Posterior cingulate gyrus (tissue), 11 donors: ENCODE measurements at regions not wholly inside any gene's neighbourhood (a gene's known extent, or its start where the extent isn't known, plus 50 kb on each side); places are given as distances from the start of the nearest gene placed in this dataset.

Experiments
- DNase-seq, 10 donors: peaks; one replicate each; pipeline versions ENCODE4 v3.0.0 to v3.0.0-alpha.2; 2020 to 2021; ENCODE audit warnings: mixed read lengths in 3 of 10
- intact Hi-C: fragments of 100-400 bp; cut with DNase I; formaldehyde crosslinking; loops from one replicate; pipeline ENCODE4 v1.15.1; 2023

- DNase-seq, result no peak
- intact Hi-C loops, result no loop called here
Observed at GRCh38 chr2:59726228-59727120, 827.0 kb downstream of the BCL11A start.

- DNase-seq, result no peak
- intact Hi-C loops, result no loop called here
Observed at GRCh38 chr2:59724746-59725145, 828.7 kb downstream of the BCL11A start.

DNA sequence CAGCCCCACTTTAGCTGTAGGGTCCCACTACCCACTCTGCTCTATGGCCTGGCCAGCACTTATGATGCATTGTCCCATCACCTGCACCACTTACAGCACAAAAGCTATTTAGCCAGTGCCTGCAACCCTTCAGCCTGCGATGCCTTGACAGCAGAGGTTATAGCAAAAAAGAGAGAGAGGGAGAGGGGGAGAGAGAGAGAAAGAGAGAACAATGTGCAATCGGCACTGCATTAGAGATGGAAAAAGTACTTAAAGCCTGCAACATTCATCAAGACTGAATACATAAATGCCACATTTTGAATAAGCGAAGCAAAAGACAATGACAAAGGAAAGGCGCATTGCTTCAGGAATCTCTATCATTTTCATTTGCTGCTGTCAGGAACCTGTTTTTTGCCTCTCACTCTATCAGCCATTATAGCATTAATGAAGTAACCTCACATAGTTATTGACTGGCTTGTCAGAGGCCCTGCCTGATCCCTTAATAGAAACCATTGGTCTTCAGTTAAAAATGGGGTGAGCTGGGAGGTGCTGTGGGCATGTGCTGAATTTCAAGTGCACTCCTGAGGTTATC, 833.1 kb downstream of the BCL11A start:
- no peak for DNase-seq
- intact Hi-C loops, result no loop called here

DNA sequence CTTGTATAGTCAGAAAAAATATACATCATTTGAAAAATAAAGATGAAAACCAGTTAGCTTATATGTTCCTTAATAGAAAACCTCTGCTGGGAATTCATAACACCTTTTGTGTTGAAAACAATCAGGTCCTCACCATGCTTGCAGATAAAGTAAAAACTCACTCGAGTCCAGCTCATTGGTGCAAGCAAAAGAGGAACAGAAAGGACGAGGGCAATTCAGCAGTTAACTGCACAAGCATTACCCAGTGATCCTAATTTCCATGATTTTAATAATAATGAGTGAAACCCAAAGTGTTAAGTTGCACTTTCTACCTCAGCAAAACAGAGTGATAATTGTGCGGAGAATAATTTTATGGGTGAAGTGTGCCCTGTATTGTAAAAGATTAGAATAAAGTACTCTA, 839.9 kb downstream of the BCL11A start:
- intact Hi-C loops, result no loop called here
- DNase-seq, result no peak

- intact Hi-C loops, result no loop called here
- DNase-seq, result no peak
Observed at GRCh38 chr2:59711121-59711520, 842.3 kb downstream of the BCL11A start.

GRCh38 chr2:59706729-59707128, 846.7 kb downstream of the BCL11A start:
- intact Hi-C loops, result no loop called here
- DNase-seq, result no peak

- intact Hi-C loops, result no loop called here
- DNase-seq, result no peak
Observed at GRCh38 chr2:59703796-59704195, 849.7 kb downstream of the BCL11A start.

DNA sequence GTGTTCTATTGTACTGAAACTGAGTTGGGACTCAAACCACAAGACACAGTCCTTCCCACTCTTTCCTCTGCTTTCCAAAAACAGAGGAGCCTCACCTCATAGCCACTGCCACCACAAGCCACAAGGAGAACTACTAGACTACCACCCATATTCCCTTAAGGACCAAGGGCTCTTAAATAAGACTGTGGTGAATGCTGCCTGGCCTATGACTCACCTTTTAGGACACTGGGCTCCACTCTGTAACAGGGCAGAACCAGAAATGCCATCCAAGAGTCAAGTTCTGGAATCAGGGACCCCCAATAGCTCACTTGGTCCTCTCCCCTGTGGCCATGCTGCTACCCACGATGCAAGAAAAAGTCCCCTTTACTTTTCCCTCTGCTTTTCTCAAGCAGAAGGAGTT, 851.4 kb downstream of the BCL11A start:
- intact Hi-C loops, result no loop called here
- no peak for DNase-seq

DNA sequence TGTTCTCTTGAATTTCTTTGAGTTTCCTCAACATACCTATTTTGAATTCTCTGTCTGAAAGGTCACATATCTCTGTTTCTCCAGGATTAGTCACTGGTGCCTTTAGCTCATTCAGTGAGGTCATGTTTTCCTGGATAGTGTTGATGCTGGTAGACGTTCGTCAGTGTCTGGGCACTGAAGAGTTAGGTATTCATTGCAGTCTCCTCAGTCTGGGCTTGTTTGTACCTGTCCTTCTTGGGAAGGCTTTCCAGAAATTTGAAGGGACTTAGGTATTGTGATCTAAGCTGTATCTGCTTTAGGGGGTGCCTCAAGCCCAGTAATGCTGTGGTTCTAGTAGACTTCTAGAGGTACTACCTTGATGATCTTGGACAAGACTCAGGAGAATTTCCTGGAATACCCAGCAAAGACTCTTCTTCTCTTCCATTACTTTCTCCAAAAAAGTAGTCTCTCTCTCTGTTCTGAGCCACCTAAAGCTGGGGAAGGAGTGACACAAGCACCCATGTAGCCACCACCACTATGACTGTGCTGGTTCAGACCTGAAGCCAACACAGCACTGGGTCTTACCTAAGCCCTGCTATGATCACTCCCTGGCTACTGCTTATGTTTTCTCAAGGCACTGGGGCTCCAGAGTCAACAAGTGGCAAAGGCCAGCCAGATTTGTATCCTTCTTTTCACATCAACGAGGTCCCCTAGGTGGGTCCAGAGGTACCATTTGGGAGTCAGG, 852.0 kb downstream of the BCL11A start:
- no peak for DNase-seq
- intact Hi-C loops, result no loop called here

DNA sequence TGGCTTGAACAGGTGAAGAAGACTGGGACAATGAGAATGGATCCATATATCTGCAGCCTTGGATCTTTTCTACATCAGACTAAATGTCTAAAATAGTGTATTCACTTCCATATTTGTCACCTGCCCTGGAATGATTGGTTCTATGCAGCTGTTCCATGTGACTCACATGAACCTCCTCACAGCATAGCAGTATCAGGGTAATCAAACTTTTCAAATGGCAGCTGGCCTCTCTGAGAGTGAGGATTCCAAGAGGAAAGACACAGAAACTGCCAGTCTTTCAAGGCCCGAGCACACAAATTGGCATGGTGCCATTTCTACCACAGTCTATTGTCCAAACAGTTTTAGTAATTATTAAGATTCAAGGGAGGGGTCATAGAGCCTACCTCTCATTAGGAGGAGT, 859.3 kb downstream of the BCL11A start:
- intact Hi-C loops, result no loop called here
- no peak for DNase-seq

DNA sequence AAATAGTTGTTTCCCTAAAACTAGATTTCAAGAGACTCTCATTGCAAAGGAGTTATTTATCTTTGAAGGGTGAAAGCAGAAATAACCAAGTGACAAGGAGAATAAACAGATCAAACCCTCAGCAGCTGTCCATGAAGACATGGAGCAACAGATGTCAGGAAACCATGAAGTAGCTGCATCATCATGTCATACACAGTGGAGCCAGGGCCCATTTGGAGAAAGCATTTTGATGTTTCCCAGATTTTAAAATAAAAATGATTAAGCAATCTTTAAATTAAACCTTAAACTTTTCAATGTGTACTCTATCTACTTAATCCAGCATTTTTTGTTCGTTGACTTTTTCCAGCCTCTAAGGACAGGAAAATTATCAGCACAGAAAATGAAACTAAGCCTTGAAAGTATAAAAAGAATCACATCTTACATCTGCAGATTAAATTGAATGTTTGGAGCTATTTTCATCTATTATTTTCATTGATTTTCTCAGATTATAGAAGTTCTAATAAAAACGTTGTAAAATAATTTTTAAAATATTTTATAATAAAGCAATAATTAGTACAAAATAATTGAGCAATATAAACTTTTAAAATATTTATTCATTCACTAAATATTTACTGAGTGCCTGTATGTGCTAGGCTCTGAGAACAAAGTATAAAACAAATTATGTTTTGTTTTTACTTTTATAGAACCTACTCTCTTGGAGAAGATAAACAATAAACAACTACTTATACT, 860.1 kb downstream of the BCL11A start:
- no peak for DNase-seq
- intact Hi-C loops, result no loop called here

- DNase-seq, result no peak
- intact Hi-C loops, result no loop called here
Observed at GRCh38 chr2:59691518-59692190, 861.8 kb downstream of the BCL11A start.

DNA sequence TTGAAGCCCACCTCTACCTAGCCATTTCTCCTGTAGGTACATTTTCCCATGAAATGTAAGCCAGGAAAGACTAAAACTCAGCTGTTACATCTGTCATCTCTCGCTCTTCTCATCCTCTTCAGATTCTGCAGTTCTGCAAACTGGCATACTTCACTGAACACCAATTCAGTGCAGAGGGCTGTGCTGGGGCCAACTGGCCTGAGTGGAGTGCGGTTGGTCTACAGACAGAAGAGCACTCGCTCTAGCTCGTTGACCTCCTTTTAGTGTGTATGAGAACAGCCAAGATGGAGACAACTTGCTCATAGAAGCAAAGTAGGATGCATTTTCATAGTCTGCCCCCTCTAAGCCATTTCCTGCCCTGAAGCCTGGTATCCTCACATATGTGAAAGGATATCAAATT, 862.6 kb downstream of the BCL11A start:
- DNase-seq, result no peak

GRCh38 chr2:59684771-59685166, 868.7 kb downstream of the BCL11A start:
- no peak for DNase-seq
- intact Hi-C loops, result no loop called here

More for the DNA sequence above, 862.6 kb downstream of the BCL11A start:
- intact Hi-C loops, result no loop called here

- no peak for DNase-seq
Observed at GRCh38 chr2:59684116-59684770, 869.2 kb downstream of the BCL11A start.

GRCh38 chr2:59680863-59681262, 872.6 kb downstream of the BCL11A start:
- DNase-seq, result no peak
- intact Hi-C loops, result no loop called here

More at GRCh38 chr2:59684116-59684770, 869.2 kb downstream of the BCL11A start:
- intact Hi-C loops, result no loop called here

GRCh38 chr2:59677158-59677557, 876.3 kb downstream of the BCL11A start:
- no peak for DNase-seq
- intact Hi-C loops, result no loop called here

GRCh38 chr2:59674100-59674499, 879.4 kb downstream of the BCL11A start:
- intact Hi-C loops, result no loop called here
- DNase-seq, result no peak

DNA sequence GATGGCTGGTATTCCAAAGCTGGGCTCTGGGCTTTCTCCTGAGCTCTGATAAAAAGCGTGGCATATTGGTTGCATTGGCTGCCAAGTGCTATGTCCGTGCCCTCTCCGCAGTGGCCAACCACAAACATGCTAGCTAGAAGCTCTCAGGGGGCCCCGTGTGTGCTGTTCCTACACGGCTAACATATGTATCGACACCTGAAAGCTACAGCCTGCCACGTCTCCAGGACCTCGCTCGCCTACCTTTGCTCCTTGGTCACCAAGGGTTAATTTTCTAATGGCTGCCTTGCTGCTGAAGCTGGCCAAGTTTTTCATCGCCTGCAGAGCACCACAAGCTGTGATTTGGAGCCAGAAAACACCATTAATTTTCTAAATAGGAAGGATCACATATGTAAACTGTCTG, 888.4 kb downstream of the BCL11A start:
- intact Hi-C loops, result no loop called here
- peak in 1 of 10 donors; percentile 50 for DNase-seq
